ENCODE measurements at regions not wholly inside any gene's neighbourhood (a gene's known extent, or its start where the extent isn't known, plus 50 kb on each side); places are given as distances from the start of the nearest gene placed in this dataset.

GRCh38 chr7:46288010-46288409 lies 366.9 kb upstream of the IGFBP3 start:
- no peaks in the 10 kb centered on the region for H3K9me3 Mint-ChIP-seq
- H3K4me3 Mint-ChIP-seq = no peak overlapping the region
- H3K27me3 Mint-ChIP-seq (ENCODE audit: low read depth) = no peaks in the 10 kb centered on the region
- H3K27ac Mint-ChIP-seq = no peak overlapping the region
- H3K36me3 Mint-ChIP-seq (ENCODE audit: low read depth) = no peaks in the 10 kb centered on the region
- H3K4me1 Mint-ChIP-seq = peaks cover 23% of the 10 kb centered on the region
- TF ChIP-seq CTCF (IDR thresholded peaks at IDR 0.05; ENCODE audit: unreplicated experiment in 3 of 3) = no peak

- TF ChIP-seq CTCF (IDR thresholded peaks at IDR 0.05; ENCODE audit: unreplicated experiment in 3 of 3) = no peak
Measured at GRCh38 chr7:46286957-46287356, 365.9 kb upstream of the IGFBP3 start.

GRCh38 chr7:46286356-46286755 lies 365.3 kb upstream of the IGFBP3 start:
- Mint-ChIP-seq H3K4me3 (no peak overlapping the region), H3K36me3 (ENCODE audit: low read depth) (no peaks in the 10 kb centered on the region), H3K9me3 (no peaks in the 10 kb centered on the region), H3K27ac (no peak overlapping the region), H3K27me3 (ENCODE audit: low read depth) (no peaks in the 10 kb centered on the region), H3K4me1 (peaks cover 9% of the 10 kb centered on the region)
- TF ChIP-seq CTCF (IDR thresholded peaks at IDR 0.05; ENCODE audit: unreplicated experiment in 3 of 3) = no peak

More at GRCh38 chr7:46286957-46287356, 365.9 kb upstream of the IGFBP3 start:
- Mint-ChIP-seq H3K4me3 (no peak overlapping the region), H3K27ac (no peak overlapping the region), H3K4me1 (peaks cover 15% of the 10 kb centered on the region), H3K27me3 (ENCODE audit: low read depth) (no peaks in the 10 kb centered on the region), H3K36me3 (ENCODE audit: low read depth) (no peaks in the 10 kb centered on the region), H3K9me3 (no peaks in the 10 kb centered on the region)

GRCh38 chr7:46285878-46286277 lies 364.8 kb upstream of the IGFBP3 start:
- TF ChIP-seq CTCF (IDR thresholded peaks at IDR 0.05; ENCODE audit: unreplicated experiment in 3 of 3) = no peak
- H3K27me3 Mint-ChIP-seq (ENCODE audit: low read depth) = no peaks in the 10 kb centered on the region
- H3K27ac Mint-ChIP-seq = no peak overlapping the region
- H3K36me3 Mint-ChIP-seq (ENCODE audit: low read depth) = no peaks in the 10 kb centered on the region
- H3K4me3 Mint-ChIP-seq = no peak overlapping the region
- no peaks in the 10 kb centered on the region for H3K9me3 Mint-ChIP-seq
- peaks cover 4% of the 10 kb centered on the region for H3K4me1 Mint-ChIP-seq

GRCh38 chr7:46283852-46284251 lies 362.8 kb upstream of the IGFBP3 start:
- Mint-ChIP-seq H3K36me3 (ENCODE audit: low read depth) (no peaks in the 10 kb centered on the region), H3K9me3 (no peaks in the 10 kb centered on the region), H3K27me3 (ENCODE audit: low read depth) (no peaks in the 10 kb centered on the region), H3K4me3 (no peak overlapping the region), H3K27ac (no peak overlapping the region), H3K4me1 (no peaks in the 10 kb centered on the region)
- no peak for TF ChIP-seq CTCF (IDR thresholded peaks at IDR 0.05; ENCODE audit: unreplicated experiment in 3 of 3)

GRCh38 chr7:46282155-46282554 lies 361.1 kb upstream of the IGFBP3 start:
- Mint-ChIP-seq H3K27ac (no peak overlapping the region), H3K36me3 (ENCODE audit: low read depth) (no peaks in the 10 kb centered on the region), H3K9me3 (peaks cover 4% of the 10 kb centered on the region), H3K27me3 (ENCODE audit: low read depth) (no peaks in the 10 kb centered on the region), H3K4me1 (no peaks in the 10 kb centered on the region), H3K4me3 (no peak overlapping the region)
- no peak for TF ChIP-seq CTCF (IDR thresholded peaks at IDR 0.05; ENCODE audit: unreplicated experiment in 3 of 3)

Data from nephron (organoid).